Gastrocnemius medialis (tissue), 4 donors: ENCODE measurements at regions not wholly inside any gene's neighbourhood (a gene's known extent, or its start where the extent isn't known, plus 50 kb on each side); places are given as distances from the start of the nearest gene placed in this dataset.

ENCODE experiments used
- ATAC-seq, 2 donors: fragments of 150-250 bp; one replicate each; pipeline ENCODE4 v1.9.1; 2016
- DNase-seq, 2 donors: peaks; one replicate each; pipeline ENCODE4 v3.0.0-alpha.2; 2019
- H3K27ac ChIP-seq, 4 donors: fragments of 200-600 bp; sonication (generic); 1 replicate in 1 of 4; 2 replicates in 3 of 4; pipeline ENCODE4 v1.5.1; 2016 to 2018; ENCODE audit warnings: mild to moderate bottlenecking in 2 of 4, moderate library complexity in 1 of 4
- H3K27me3 ChIP-seq, 3 donors: fragments of 200-600 bp; sonication (generic) in 2 of 3; 1 replicate in 1 of 3; 2 replicates in 2 of 3; pipeline versions ENCODE4 v1.5.1 to v1.6.0; 2016 to 2019; ENCODE audit warnings: mild to moderate bottlenecking in 1 of 3, moderate library complexity in 1 of 3
- H3K36me3 ChIP-seq, 2 donors: fragments of 200-600 bp; sonication (generic) in 1 of 2; one replicate each; pipeline ENCODE4 v1.5.1; 2017 to 2018
- H3K4me1 ChIP-seq, 2 donors: fragments of 200-600 bp; sonication (generic) in 1 of 2; one replicate each; pipeline ENCODE4 v1.5.1; 2016 to 2017; ENCODE audit warnings: mild to moderate bottlenecking in 2 of 2
- H3K4me3 ChIP-seq, 4 donors: fragments of 200-600 bp; sonication (generic) in 3 of 4; 1 replicate in 1 of 4; 2 replicates in 3 of 4; pipeline ENCODE4 v1.5.1; 2016 to 2019; ENCODE audit warnings: mild to moderate bottlenecking in 2 of 4
- H3K9me3 ChIP-seq, 3 donors: fragments of 200-600 bp; sonication (generic) in 2 of 3; 1 replicate in 1 of 3; 2 replicates in 2 of 3; pipeline ENCODE4 v1.5.1; 2016 to 2019
- POLR2A ChIP-seq, 2 donors: fragments of 450-650 bp; IDR thresholded peaks; one replicate each; pipeline ENCODE4 v1.6.1; 2017; ENCODE audit warnings: antibody characterized with exemption in 2 of 2, mild to moderate bottlenecking in 2 of 2, moderate library complexity in 2 of 2
- in situ Hi-C, 4 donors: fragments of 200-750 bp; cut with MboI; loops; one replicate each; pipeline versions ENCODE4 v1.15.0 to v1.8.0; 2017; ENCODE audit warnings: low sequenced_read_pairs in 4 of 4
- intact Hi-C: fragments of 100-400 bp; cut with DNase I; formaldehyde crosslinking; loops from one replicate; pipeline ENCODE4 v1.15.1; 2023; ENCODE audit warnings: low total_unique reads
- TF ChIP-seq, protein P1 (sequence below), 5 experiments: fragments of 450-650 bp in 3 of 5; fragments of 200-600 bp in 2 of 5; sonication (generic) in 2 of 5; IDR thresholded peaks in 4 of 5; conservative IDR thresholded peaks in 1 of 5; 1 replicate in 4 of 5; 2 replicates in 1 of 5; pipeline ENCODE4 v1.5.1; 2016 to 2019; ENCODE audit warnings: antibody characterized with exemption in 5 of 5, mild to moderate bottlenecking in 3 of 5, moderate library complexity in 3 of 5

GRCh38 chr9:108322326-108323098 is 533.3 kb downstream of the ACTL7B start:
- TF ChIP-seq, protein P1, sequence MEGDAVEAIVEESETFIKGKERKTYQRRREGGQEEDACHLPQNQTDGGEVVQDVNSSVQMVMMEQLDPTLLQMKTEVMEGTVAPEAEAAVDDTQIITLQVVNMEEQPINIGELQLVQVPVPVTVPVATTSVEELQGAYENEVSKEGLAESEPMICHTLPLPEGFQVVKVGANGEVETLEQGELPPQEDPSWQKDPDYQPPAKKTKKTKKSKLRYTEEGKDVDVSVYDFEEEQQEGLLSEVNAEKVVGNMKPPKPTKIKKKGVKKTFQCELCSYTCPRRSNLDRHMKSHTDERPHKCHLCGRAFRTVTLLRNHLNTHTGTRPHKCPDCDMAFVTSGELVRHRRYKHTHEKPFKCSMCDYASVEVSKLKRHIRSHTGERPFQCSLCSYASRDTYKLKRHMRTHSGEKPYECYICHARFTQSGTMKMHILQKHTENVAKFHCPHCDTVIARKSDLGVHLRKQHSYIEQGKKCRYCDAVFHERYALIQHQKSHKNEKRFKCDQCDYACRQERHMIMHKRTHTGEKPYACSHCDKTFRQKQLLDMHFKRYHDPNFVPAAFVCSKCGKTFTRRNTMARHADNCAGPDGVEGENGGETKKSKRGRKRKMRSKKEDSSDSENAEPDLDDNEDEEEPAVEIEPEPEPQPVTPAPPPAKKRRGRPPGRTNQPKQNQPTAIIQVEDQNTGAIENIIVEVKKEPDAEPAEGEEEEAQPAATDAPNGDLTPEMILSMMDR (IDR thresholded peaks at IDR 0.05 in 4 of 5, conservative IDR thresholded peaks at IDR 0.05 in 1 of 5) = no peak
- no peak for TF ChIP-seq POLR2A (IDR thresholded peaks at IDR 0.05)
- Histone ChIP-seq H3K4me3 (no peak overlapping the region), H3K36me3 (no peaks in the 10 kb centered on the region), H3K9me3 (no peaks in the 10 kb centered on the region), H3K4me1 (no peaks in the 10 kb centered on the region), H3K27me3 (no peaks in the 10 kb centered on the region), H3K27ac (no peak overlapping the region)
- DNase-seq = no peak
- intact Hi-C loops = no loop called here
- ATAC-seq = no peak
- in situ Hi-C loops = no loop called here

DNA sequence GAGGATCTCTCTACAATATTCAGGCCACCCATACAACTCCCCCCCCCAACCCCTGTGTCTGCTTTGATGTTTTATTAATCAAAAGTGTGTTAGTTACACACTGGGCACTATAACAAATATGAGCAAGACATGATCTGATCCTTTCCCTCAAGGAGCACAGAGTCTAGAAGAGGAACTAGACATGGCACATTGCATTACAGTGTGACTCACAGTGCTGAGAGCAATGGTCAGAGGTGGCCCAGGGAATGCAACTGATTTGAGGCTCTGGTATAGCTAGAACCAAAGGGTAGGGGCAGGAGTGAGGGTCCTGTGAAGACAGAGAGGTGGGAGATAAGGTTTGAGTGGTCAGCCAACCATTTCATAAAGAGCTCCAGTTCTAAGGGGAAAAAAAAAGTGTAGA is 539.2 kb downstream of the ACTL7B start:
- Histone ChIP-seq H3K27me3 (no peaks in the 10 kb centered on the region), H3K4me1 (no peaks in the 10 kb centered on the region), H3K27ac (no peak overlapping the region), H3K4me3 (no peak overlapping the region), H3K9me3 (no peaks in the 10 kb centered on the region), H3K36me3 (no peaks in the 10 kb centered on the region)
- ATAC-seq (no peak), DNase-seq (no peak)
- intact Hi-C loops (no loop called here), in situ Hi-C loops (no loop called here)
- no peak for TF ChIP-seq POLR2A (IDR thresholded peaks at IDR 0.05)
- TF ChIP-seq, protein P1 (IDR thresholded peaks at IDR 0.05 in 4 of 5, conservative IDR thresholded peaks at IDR 0.05 in 1 of 5) = no peak

DNA sequence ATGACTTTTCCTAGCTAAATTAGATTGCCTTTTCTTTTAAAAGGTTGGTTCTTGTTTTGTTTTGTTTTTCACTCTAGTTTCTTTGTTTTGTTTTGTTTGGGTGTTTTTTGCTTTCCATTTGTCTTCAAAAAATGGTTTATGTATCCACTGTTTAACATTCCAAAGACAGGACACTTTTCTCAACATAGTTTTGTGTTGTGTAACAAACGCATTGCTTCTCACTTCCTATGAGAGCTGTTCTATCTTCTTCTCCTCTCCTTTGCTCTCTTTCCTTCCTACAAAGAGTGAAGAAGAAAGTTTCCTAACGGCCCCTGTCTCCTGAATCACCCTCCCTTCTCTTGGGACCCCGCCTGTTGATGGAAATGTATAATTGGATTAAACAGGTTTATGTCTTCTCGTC is 539.7 kb downstream of the ACTL7B start:
- TF ChIP-seq, protein P1 (IDR thresholded peaks at IDR 0.05 in 4 of 5, conservative IDR thresholded peaks at IDR 0.05 in 1 of 5) = no peak
- no peak for TF ChIP-seq POLR2A (IDR thresholded peaks at IDR 0.05)
- Histone ChIP-seq H3K9me3 (no peaks in the 10 kb centered on the region), H3K27ac (no peak overlapping the region), H3K4me1 (no peaks in the 10 kb centered on the region), H3K36me3 (no peaks in the 10 kb centered on the region), H3K4me3 (no peak overlapping the region), H3K27me3 (no peaks in the 10 kb centered on the region)
- intact Hi-C loops (no loop called here), in situ Hi-C loops (no loop called here)
- no peak for DNase-seq
- no peak for ATAC-seq

GRCh38 chr9:108311745-108312144 is 544.0 kb downstream of the ACTL7B start:
- Histone ChIP-seq H3K27ac (no peak overlapping the region), H3K36me3 (no peaks in the 10 kb centered on the region), H3K27me3 (no peaks in the 10 kb centered on the region), H3K4me3 (no peak overlapping the region), H3K9me3 (no peaks in the 10 kb centered on the region), H3K4me1 (no peaks in the 10 kb centered on the region)
- DNase-seq (no peak), ATAC-seq (no peak)
- no peak for TF ChIP-seq POLR2A (IDR thresholded peaks at IDR 0.05)
- TF ChIP-seq, protein P1 (IDR thresholded peaks at IDR 0.05 in 4 of 5, conservative IDR thresholded peaks at IDR 0.05 in 1 of 5) = no peak
- in situ Hi-C loops (no loop called here), intact Hi-C loops (no loop called here)

DNA sequence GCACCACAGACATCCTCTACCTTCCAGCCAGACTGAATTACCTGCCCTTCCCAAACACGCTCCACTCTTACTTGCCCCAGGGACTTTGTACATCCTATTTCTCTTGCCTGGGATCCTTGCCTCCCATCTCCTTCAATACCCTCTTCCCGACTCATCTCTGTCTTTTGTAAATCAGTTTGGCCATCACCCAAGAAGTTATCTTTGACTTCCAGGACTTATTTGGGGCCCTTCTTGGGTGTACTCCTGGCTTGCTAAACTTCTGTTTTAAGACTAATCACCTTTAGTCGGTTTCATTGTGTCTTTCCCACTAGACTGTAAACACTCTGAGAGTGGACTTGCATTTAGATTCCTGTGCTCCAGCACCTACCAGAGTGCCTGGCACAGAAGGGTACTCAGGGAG is 545.6 kb downstream of the ACTL7B start:
- no peak overlapping the region for H3K27ac ChIP-seq
- no peak overlapping the region for H3K4me3 ChIP-seq
- H3K36me3 ChIP-seq = no peaks in the 10 kb centered on the region
- DNase-seq (no peak), ATAC-seq (no peak)
- no peak for TF ChIP-seq POLR2A (IDR thresholded peaks at IDR 0.05)
- TF ChIP-seq, protein P1 (IDR thresholded peaks at IDR 0.05 in 4 of 5, conservative IDR thresholded peaks at IDR 0.05 in 1 of 5) = no peak
- H3K4me1 ChIP-seq = no peaks in the 10 kb centered on the region
- in situ Hi-C loops (no loop called here), intact Hi-C loops (no loop called here)
- H3K27me3 ChIP-seq = no peaks in the 10 kb centered on the region
- no peaks in the 10 kb centered on the region for H3K9me3 ChIP-seq
